ENCODE measurements at regions not wholly inside any gene's neighbourhood (a gene's known extent, or its start where the extent isn't known, plus 50 kb on each side); places are given as distances from the start of the nearest gene placed in this dataset.

GRCh38 chr20:24871480-24872213 is 77.4 kb upstream of the CST7 start:
- DNase-seq (ENCODE audit: extremely low spot score, unreplicated experiment), result peak; percentile 57
- Mint-ChIP-seq H3K27ac (no peak overlapping the region), H3K36me3 (no peaks in the 10 kb centered on the region), H3K9me3 (no peaks in the 10 kb centered on the region), H3K27me3 (peaks cover 4% of the 10 kb centered on the region), H3K4me1 (ENCODE audit: unreplicated experiment) (no peaks in the 10 kb centered on the region), H3K4me3 (no peak overlapping the region)
- TF ChIP-seq, protein P1, sequence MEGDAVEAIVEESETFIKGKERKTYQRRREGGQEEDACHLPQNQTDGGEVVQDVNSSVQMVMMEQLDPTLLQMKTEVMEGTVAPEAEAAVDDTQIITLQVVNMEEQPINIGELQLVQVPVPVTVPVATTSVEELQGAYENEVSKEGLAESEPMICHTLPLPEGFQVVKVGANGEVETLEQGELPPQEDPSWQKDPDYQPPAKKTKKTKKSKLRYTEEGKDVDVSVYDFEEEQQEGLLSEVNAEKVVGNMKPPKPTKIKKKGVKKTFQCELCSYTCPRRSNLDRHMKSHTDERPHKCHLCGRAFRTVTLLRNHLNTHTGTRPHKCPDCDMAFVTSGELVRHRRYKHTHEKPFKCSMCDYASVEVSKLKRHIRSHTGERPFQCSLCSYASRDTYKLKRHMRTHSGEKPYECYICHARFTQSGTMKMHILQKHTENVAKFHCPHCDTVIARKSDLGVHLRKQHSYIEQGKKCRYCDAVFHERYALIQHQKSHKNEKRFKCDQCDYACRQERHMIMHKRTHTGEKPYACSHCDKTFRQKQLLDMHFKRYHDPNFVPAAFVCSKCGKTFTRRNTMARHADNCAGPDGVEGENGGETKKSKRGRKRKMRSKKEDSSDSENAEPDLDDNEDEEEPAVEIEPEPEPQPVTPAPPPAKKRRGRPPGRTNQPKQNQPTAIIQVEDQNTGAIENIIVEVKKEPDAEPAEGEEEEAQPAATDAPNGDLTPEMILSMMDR (conservative IDR thresholded peaks at IDR 0.05), result no peak

DNA sequence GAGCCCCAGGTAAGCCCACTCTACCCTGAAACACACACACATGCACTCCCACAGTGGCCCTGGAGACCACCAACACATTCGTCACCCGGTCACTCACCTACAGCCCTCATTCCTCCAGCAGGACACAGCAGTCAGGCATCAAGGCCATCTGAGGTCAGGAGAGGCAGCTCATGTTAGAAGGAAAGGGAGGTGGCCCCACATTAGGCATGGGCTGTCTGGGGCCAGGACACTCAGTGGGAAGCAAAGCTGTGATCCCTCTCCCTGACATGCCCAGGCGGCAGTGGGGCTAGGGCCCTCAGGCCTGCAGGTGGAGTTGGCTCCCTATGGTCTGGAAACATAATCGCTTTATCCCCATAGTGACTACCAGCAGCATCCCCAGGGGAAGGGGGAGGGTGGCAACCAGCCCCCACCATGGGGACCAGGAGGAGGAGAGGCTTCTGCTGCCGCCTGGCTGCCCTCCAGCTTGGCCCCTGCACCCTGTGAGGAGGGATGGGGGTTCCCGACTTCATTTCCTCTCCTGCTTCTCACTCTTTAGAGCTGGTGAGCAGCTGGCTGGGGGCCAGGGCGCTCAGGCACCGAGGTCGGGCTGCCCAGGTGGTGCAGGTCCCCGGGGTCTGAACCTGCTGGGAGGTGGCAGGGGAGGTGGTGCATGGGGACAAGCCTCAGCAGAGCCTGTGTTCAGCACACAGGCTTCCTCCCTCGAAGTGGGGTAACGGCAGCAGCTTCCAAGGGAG is 76.6 kb upstream of the CST7 start:
- Mint-ChIP-seq H3K9me3 (no peaks in the 10 kb centered on the region), H3K27me3 (peaks cover 4% of the 10 kb centered on the region)

DNA sequence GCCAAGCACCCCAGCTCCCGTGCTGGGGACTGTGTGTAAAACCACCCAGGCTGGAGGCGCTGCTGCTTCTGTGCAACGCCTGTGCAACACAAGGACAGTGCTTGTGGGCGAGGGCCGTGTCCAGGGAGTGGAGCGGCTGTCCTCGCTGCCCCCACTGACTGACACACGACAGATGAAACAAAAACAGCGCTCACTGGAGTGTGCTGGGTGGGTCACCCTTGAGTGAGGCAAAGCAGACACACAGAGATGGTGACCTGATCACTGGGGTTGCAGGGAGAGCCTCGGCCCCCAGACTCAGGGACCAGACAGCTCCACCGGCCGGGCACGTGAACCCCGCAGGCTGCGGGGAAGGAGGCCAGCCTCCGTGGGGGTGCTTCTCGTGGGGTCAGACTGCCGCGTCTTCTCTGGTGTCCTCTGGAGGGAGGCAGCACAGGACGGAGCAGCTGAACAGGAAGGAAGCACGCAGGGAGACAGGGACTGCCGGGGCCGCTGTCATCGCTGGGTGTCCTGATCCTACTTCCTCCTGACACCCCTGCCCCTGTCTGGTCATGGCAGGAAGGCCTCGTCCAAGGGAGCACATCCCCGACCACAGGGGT is 75.9 kb upstream of the CST7 start:
- no peaks in the 10 kb centered on the region for H3K36me3 Mint-ChIP-seq
- H3K9me3 Mint-ChIP-seq, result no peaks in the 10 kb centered on the region
- TF ChIP-seq, protein P1 (conservative IDR thresholded peaks at IDR 0.05), result no peak
- H3K27me3 Mint-ChIP-seq, result peaks cover 4% of the 10 kb centered on the region
- no peak for DNase-seq (ENCODE audit: extremely low spot score, unreplicated experiment)
- no peaks in the 10 kb centered on the region for H3K4me1 Mint-ChIP-seq (ENCODE audit: unreplicated experiment)
- H3K27ac Mint-ChIP-seq, result no peak overlapping the region
- H3K4me3 Mint-ChIP-seq, result no peak overlapping the region

More for the DNA sequence above, 76.6 kb upstream of the CST7 start:
- TF ChIP-seq, protein P1 (conservative IDR thresholded peaks at IDR 0.05), result no peak
- DNase-seq (ENCODE audit: extremely low spot score, unreplicated experiment), result no peak
- H3K27ac Mint-ChIP-seq, result no peak overlapping the region
- no peaks in the 10 kb centered on the region for H3K4me1 Mint-ChIP-seq (ENCODE audit: unreplicated experiment)
- H3K4me3 Mint-ChIP-seq, result no peak overlapping the region
- no peaks in the 10 kb centered on the region for H3K36me3 Mint-ChIP-seq

- Mint-ChIP-seq H3K27me3 (no peaks in the 10 kb centered on the region), H3K27ac (no peak overlapping the region), H3K36me3 (no peaks in the 10 kb centered on the region), H3K9me3 (no peaks in the 10 kb centered on the region), H3K4me3 (no peak overlapping the region), H3K4me1 (ENCODE audit: unreplicated experiment) (no peaks in the 10 kb centered on the region)
- TF ChIP-seq, protein P1 (conservative IDR thresholded peaks at IDR 0.05), result no peak
- no peak for DNase-seq (ENCODE audit: extremely low spot score, unreplicated experiment)
Measured at GRCh38 chr20:24875078-24875477, 74.0 kb upstream of the CST7 start.

DNA sequence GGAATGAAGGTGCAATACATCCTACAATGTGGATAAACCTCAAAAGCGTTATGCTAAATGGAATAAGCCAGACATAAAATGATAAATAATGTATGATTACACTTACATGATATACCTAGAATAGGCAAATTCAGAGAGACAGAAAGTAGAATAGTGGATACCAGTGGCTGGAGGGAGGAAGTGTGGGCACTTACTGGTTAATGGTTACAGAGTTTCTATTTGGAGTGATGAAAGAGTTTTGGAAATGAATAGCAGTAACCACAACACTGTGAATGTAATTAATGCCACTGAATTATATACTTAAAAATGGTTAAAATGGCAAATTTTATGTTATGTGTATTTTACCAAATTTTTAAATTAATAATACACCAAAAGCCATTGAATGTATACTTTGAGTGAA is 71.4 kb upstream of the CST7 start:
- Mint-ChIP-seq H3K36me3 (no peaks in the 10 kb centered on the region), H3K27ac (no peak overlapping the region), H3K27me3 (no peaks in the 10 kb centered on the region), H3K9me3 (no peaks in the 10 kb centered on the region), H3K4me1 (ENCODE audit: unreplicated experiment) (no peaks in the 10 kb centered on the region), H3K4me3 (no peak overlapping the region)
- DNase-seq (ENCODE audit: extremely low spot score, unreplicated experiment), result no peak
- TF ChIP-seq, protein P1 (conservative IDR thresholded peaks at IDR 0.05), result no peak
